ENCODE measurements at regions not wholly inside any gene's neighbourhood (a gene's known extent, or its start where the extent isn't known, plus 50 kb on each side); places are given as distances from the start of the nearest gene placed in this dataset.
"Not testable (repeated sequence)": the region's sequence is repeated elsewhere in the genome, so short reads cannot be mapped to it uniquely, and the experiment has no call there.

GRCh38 chr1:67524143-67525052, 94.2 kb upstream of the SERBP1 start:
- DNase-seq, result no peak
- intact Hi-C loops (cut with DNase I), result no loop called here

- DNase-seq, result no peak
- intact Hi-C loops (cut with DNase I), result no loop called here
Measured at GRCh38 chr1:67525053-67525760, 95.0 kb upstream of the SERBP1 start.

GRCh38 chr1:67528141-67528540, 97.9 kb upstream of the SERBP1 start:
- intact Hi-C loops (cut with DNase I), result no loop called here

GRCh38 chr1:67530071-67530470, 99.9 kb upstream of the SERBP1 start:
- DNase-seq, result no peak
- intact Hi-C loops (cut with DNase I), result no loop called here

More at GRCh38 chr1:67528141-67528540, 97.9 kb upstream of the SERBP1 start:
- no peak for DNase-seq

GRCh38 chr1:67532452-67533216, 102.4 kb upstream of the SERBP1 start:
- intact Hi-C loops (cut with DNase I), result loop anchor here (2.0 kb wide), 1 partner anchor 226 kb away; no protein-coding TSS in a partner anchor

GRCh38 chr1:67534627-67535065, 104.4 kb upstream of the SERBP1 start:
- DNase-seq, result no peak

More at GRCh38 chr1:67532452-67533216, 102.4 kb upstream of the SERBP1 start:
- peak in 25 of 42 donors; percentile 9 to 69 (median 31) for DNase-seq

GRCh38 chr1:67535474-67535873, 105.3 kb upstream of the SERBP1 start:
- peak; percentile 24 to 89 (median 70) for DNase-seq
- intact Hi-C loops (cut with DNase I), result no loop called here

More at GRCh38 chr1:67534627-67535065, 104.4 kb upstream of the SERBP1 start:
- intact Hi-C loops (cut with DNase I), result no loop called here

- peak in 27 of 42 donors; percentile 8 to 73 (median 42) for DNase-seq
- intact Hi-C loops (cut with DNase I), result no loop called here
Measured at GRCh38 chr1:67536957-67537666, 106.9 kb upstream of the SERBP1 start.

- intact Hi-C loops (cut with DNase I), result no loop called here
- peak in 6 of 42 donors; percentile 4 to 24 (median 16) for DNase-seq
Measured at GRCh38 chr1:67537667-67538018, 107.4 kb upstream of the SERBP1 start.

GRCh38 chr1:67540025-67540732, 110.0 kb upstream of the SERBP1 start:
- peak in 1 of 42 donors; percentile 28 for DNase-seq
- intact Hi-C loops (cut with DNase I), result no loop called here

GRCh38 chr1:67540733-67541125, 110.5 kb upstream of the SERBP1 start:
- intact Hi-C loops (cut with DNase I), result no loop called here
- DNase-seq, result no peak

- intact Hi-C loops (cut with DNase I), result no loop called here
- no peak for DNase-seq
Measured at GRCh38 chr1:67542747-67543146, 112.5 kb upstream of the SERBP1 start.

- intact Hi-C loops (cut with DNase I), result no loop called here
- DNase-seq, result no peak
Measured at GRCh38 chr1:67544921-67545320, 114.7 kb upstream of the SERBP1 start.

GRCh38 chr1:67545364-67545763, 115.2 kb upstream of the SERBP1 start:
- DNase-seq, result no peak
- intact Hi-C loops (cut with DNase I), result no loop called here

GRCh38 chr1:67551375-67551774, 121.2 kb upstream of the SERBP1 start:
- intact Hi-C loops (cut with DNase I), result no loop called here
- no peak for DNase-seq

- DNase-seq, result no peak
- intact Hi-C loops (cut with DNase I), result no loop called here
Measured at GRCh38 chr1:67552336-67552759, 122.1 kb upstream of the SERBP1 start.

- DNase-seq; intact Hi-C loops (cut with DNase I): not testable (repeated sequence)
Measured at GRCh38 chr1:67554204-67554603, 124.0 kb upstream of the SERBP1 start.
